ENCODE measurements at regions not wholly inside any gene's neighbourhood (a gene's known extent, or its start where the extent isn't known, plus 50 kb on each side); places are given as distances from the start of the nearest gene placed in this dataset.
A peak's percentile ranks its signal among the peaks of the same experiment; 100 is the strongest.
"Not testable (repeated sequence)": the region's sequence is repeated elsewhere in the genome, so short reads cannot be mapped to it uniquely, and the experiment has no call there.

DNA sequence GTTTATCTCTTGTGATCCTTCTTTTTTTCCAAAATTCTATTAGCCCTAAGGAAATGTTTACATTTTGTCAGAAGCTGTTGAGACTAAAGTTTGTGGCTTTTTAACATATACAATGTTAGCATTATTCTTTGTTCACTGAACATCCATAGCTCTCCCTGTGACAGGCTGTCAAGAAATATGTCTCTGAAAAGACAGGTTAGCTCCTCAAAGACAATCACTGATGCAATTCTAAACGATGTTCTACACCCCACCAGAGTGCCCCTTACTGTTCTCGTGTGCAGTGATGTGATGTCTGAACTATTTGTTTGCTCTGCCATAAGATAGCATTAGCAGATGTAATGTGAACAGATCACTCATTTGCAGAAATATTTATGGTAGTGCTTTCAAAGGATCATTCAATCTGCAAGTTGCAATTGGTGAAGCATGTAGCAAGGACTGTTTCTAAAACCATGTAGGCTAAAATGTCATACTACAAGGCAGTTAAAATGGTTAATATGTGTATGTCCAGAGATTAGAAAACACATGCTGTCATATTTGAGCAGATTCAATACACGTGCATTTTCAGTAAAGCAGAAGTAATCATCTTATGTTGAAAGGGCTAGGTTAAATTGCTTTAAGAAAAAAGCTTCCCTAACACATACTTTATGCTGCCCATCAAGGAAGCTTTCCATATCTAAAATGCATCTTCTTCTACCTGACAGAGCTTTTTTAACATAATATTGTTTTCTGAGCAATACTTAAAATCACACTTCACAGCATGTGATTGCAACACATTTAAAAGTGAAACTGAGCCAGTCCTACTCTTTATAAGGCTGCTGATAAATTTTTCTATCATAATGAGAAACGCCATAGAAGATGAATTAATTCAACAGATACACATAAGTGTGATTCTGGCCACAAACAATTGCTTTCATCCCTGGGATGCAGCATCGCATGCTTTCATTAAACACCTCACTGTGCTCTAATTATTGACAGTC lies 285.7 kb upstream of the UBE2E3 start:
- no peak for DNase-seq

DNA sequence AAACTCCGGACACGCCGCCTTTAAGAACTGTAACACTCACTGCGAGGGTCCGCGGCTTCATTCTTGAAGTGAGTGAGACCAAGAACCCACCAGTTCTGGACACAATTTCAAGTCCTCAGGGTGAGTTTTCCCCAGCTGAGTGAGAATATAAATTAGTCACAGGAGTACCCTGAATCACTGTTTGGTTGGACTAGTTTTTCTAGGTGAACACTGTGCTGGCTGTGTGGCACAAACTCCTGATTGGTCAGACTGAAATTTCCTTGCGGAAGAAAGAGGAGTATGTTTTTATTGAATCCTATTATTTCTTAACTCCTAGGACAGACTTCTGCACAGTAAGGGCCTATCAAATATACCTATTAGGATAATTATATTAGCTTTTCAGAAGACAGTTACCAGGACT lies 288.1 kb upstream of the UBE2E3 start:
- DNase-seq, result no peak

GRCh38 chr2:180691855-180692223 lies 288.6 kb upstream of the UBE2E3 start:
- not testable (repeated sequence) for DNase-seq

DNA sequence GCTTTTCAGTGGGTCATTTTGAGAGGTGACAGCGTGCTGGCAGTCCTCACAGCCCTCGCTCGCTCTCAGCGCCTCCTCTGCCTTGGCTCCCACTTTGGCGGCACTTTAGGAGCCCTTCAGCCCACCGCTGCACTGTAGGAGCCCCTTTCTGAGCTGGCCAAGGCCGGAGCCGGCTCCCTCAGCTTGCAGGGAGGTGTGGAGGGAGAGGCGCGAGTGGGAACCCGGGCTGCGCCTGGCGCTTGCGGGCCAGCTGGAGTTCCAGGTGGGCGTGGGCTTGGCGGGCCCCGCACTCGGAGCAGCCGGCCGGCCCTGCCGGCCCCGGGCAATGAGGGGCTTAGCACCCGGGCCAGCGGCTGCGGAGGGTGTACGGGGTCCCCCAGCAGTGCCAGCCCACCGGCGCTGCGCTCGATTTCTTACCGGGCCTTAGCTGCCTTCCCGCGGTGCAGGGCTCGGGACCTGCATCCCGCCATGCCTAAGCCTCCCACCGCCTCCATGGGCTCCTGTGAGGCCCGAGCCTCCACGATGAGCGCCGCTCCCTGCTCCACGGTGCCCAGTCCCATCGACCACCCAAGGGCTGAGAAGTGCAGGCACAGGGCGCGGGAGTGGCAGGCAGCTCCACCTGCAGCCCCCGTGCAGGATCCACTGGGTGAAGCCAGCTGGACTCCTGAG lies 289.1 kb upstream of the UBE2E3 start:
- not testable (repeated sequence) for DNase-seq

DNA sequence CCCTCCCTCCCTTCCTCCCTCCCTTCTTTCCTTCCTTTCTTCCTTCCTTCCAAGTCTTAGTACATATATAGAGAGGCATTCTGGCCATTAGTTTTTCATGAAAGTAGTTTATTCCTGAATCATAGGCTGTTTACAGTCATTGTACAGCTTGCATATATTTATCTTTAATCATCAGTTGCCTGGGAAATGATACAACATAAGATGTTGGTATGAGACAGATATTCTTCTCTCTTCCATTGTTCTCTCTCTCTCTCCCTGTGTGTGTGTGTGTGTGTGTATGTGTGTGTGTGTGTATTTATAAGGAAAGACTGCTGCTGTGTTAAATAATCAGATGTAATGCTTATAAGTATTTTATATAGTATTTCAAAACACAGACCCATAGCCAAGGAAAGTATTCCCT lies 289.8 kb upstream of the UBE2E3 start:
- DNase-seq, result no peak

- no peak for DNase-seq
Measured at GRCh38 chr2:180682871-180683270, 297.5 kb upstream of the UBE2E3 start.

- no peak for DNase-seq
Measured at GRCh38 chr2:180679693-180680092, 300.7 kb upstream of the UBE2E3 start.

GRCh38 chr2:180678625-180678972 lies 301.8 kb upstream of the UBE2E3 start:
- DNase-seq, result no peak

- DNase-seq, result no peak
Measured at GRCh38 chr2:180677930-180678624, 302.3 kb upstream of the UBE2E3 start.

- no peak for DNase-seq
Measured at GRCh38 chr2:180677200-180677599, 303.2 kb upstream of the UBE2E3 start.

DNA sequence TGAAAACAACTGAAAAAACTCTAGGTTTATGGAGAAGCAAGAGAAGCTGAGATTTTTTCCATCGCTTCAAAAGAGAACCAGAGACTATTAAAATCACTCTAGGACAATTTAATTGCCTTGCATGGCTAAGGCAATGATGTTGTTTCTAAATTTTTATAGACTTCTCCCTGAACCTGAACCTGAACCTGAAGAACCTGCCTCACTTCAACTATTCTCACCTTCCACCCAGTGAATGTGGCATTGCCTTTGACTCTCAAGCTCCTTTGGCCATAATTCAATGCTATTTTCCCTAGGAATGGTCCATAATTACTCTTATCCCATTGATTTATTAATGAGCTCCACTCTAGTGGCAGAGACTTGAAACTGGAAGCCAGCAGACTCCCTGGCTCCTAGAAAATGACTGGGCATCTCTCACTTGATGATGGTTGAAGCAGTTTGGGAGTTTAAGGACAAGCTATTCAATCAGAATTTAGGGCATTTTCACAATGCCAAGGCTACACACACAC lies 303.8 kb upstream of the UBE2E3 start:
- no peak for DNase-seq

- DNase-seq, result no peak
Measured at GRCh38 chr2:180675170-180675569, 305.2 kb upstream of the UBE2E3 start.

GRCh38 chr2:180672377-180672776 lies 308.0 kb upstream of the UBE2E3 start:
- no peak for DNase-seq

GRCh38 chr2:180670302-180671003 lies 310.0 kb upstream of the UBE2E3 start:
- DNase-seq, result no peak

- DNase-seq, result no peak
Measured at GRCh38 chr2:180669016-180669415, 311.4 kb upstream of the UBE2E3 start.

- no peak for DNase-seq
Measured at GRCh38 chr2:180664507-180664906, 315.9 kb upstream of the UBE2E3 start.

DNA sequence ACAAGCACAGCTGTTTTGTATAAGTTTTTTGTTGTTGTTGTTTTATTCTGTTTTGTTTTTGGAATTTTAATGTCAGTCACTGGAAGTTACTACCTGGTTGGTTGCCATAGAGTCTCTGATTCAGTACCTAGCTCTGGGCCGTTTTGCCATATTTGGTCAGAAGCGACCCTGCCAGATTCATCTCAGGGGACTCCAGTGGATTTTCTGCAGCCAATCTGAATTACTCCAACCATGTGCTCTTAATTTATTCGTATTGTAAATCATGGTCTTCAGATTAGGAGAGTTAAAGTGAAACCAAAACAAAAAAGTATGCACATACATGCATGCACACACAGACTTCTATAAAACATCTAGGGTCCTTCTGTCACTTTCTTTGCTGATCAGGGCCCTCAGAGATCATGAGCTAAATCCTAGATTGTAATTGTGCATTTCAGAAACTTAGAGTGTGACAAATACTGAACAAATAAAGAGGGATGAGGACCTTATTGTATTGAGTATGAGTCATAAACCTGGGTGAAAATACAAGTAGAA lies 317.4 kb upstream of the UBE2E3 start:
- DNase-seq, result no peak

DNA sequence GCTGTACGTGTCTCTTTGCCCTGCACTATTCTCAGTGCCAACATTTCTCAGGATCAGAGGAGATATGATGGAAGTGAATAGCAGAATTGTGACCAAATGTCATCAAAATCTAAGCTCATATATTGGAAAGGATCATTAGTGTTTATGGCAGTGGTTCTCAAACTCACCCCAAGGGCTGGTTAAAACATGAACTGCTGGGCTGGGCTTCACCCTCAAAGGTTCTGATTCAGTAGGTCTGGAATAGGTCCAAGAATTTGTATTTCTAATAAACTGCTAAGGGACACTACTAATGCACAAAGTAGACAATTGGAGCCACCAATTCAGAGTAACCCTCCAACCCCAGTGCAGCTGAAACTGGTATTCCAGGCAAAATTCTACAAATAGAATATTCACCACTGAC lies 317.9 kb upstream of the UBE2E3 start:
- no peak for DNase-seq

- no peak for DNase-seq
Measured at GRCh38 chr2:180661686-180662030, 318.7 kb upstream of the UBE2E3 start.

- DNase-seq, result no peak
Measured at GRCh38 chr2:180660881-180661685, 319.3 kb upstream of the UBE2E3 start.

GRCh38 chr2:180660207-180660606 lies 320.2 kb upstream of the UBE2E3 start:
- DNase-seq, result no peak

GRCh38 chr2:180657054-180657453 lies 323.4 kb upstream of the UBE2E3 start:
- DNase-seq, result peak; percentile 80 to 85

Measured in SW 1271 (cell line).